NCI-H146 treated with DMSO at 0.1 percent for 48 hours (cell line): ENCODE measurements at regions not wholly inside any gene's neighbourhood (a gene's known extent, or its start where the extent isn't known, plus 50 kb on each side); places are given as distances from the start of the nearest gene placed in this dataset.

Source experiments
- DNase-seq: peaks from one replicate; lab custom pipeline; 2025; ENCODE audit not compliant: unreplicated experiment; lab: John Stamatoyannopoulos, UW

DNA sequence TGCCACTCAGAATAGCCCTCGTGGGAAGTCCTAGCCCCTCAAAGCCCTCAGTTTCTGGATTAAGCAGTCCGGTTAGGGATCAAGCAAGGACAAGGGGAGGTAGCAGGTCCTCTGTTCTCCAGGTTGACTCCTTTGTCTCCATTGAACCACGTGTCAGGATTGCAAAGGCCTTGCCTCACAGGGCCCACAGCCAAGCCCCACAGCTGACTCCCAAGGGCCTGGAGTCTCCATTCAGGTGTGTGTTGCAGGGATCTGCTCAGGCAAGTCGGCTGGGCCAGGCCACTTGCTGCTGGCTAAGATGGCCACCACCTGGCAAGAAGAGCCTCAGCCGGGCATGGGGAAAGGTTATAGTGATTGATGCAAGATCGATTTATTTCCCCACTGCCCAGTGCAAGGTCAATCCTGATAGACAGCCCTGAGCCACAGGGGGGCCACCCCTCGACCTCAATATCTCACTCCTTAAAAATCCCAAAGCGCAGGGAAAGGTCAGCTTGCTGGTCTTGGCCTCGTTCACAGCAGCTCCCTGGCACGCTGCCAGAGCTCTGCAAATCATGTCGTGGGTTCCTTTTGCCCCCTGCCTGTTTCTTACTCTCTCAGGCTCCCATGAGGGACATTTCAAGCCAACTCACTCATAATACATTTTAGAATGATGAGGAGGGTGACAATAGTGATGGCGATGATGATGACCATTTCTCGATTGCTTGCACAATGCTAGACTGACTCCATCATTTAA, 75.9 kb downstream of the EDN3 start:
- DNase-seq, result no peak

DNA sequence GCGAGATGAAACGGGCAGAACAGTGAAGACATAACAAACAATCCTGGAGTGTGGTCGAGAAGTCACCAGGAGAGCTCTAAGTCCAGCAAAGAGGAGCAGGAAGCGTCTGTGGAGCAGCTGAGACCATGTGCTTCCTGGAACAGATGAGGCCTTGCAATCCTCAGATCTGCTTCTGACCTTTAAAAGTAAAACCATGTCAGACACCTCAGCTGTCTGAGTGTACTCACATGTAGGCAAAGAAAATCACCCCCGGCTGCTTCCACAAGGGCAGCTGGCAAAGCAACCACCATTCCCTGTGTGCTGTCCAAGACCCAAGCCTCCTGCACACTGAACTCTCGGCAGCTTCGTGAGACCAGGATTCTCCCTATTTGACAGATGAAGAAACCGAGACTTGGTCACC, 76.6 kb downstream of the EDN3 start:
- no peak for DNase-seq

DNA sequence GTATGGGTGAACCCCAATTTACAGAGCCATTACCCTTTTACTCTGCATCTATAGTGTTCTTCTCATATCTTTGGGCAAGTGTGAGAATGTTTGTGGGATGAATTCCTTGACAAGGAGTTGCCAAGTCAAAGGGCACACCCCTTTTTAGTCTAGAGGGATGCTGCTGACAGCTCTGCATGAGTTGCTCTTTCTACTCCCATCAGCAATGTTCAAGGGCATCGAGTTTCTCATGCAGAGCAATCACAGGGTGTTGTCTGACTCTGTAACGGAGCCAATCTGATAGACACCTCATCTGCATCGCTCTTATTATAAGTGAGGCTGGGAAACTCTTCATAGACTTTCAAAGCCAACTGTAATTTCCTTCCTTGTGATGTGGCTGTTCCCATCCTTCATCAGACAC, 77.4 kb downstream of the EDN3 start:
- DNase-seq, result no peak

DNA sequence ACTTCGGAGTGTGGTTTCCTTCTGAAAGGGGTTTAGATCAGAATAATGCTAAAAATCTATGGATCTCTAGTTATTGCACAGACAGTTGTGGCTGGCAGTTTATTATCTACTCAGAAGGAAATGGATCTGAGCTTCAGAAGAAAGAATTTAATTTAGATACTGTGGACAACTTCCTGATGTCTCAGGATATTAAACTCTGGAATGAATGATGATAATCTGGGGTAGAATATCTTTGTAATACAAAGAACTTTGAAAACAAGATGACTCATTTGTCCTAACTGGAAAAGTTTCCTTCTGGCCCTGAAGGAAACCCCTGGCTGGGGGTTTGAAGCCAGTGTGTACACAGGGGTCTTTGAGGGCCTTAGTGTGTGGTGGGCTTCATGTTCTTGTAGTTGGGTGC, 78.0 kb downstream of the EDN3 start:
- DNase-seq, result no peak

DNA sequence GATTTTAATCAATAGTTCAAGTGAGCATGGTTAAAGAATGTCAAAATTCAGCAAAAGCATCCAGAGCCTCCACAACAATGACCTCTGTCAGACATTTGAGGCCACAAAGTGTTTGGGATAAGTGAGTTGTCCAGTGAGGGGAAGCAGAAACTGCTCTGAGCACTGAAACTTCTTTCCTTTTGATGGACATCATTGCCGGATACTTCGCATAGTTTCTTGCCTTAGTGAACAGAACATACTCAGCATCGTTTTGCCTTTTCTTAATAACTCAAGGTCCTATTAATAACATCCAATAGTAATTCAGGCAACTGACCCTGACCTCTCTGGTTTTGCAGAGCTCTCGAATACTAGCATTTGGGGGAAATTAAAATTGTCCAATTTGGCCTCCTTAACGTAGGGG, 78.6 kb downstream of the EDN3 start:
- no peak for DNase-seq

DNA sequence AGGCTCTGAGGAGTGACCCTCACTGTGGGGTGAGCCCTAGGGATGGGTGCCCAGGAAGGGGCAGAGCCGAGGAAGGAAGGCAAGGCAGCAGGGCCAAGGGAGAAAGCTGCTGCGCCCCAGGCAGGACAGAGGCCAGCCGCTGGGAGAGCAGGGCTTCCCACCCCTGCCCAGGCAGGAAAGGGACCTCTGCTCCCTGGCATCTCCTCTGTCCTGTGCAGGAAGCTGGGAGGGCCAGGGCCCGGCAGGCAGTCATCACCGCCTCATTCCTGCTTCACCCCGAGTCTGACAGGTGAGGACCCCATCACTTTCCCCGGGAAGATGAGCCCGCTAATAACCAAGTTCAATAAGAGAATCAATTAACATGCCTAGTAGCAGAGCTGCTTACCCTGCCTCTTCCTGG, 81.3 kb downstream of the EDN3 start:
- no peak for DNase-seq

DNA sequence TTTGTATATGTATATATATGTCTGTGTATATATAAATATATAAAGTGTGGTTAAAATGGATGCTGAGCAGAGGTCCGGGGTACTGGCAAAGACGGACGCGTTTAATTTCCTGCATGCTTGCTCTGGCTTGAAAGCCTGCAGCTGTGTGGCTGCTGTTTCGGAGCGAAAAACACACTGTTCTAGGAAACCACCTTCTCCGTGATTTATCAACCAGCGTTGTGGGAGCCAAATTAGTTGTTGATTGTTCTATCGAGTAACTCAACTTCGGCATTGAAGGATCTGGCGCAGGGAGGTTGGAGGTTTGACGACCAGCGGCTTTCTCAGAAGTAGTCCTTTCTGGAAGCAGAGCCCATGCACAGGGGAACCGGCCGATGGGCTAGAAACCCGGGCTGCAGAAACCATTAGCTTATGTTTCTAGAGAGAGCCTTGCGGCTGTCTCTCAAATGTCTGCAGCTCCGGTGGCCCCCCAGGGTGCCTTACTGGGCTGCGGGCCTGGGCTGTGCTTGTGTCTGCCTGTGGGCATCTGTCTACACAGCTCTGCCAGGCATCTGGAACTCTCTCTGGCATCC, 81.8 kb downstream of the EDN3 start:
- DNase-seq, result no peak

DNA sequence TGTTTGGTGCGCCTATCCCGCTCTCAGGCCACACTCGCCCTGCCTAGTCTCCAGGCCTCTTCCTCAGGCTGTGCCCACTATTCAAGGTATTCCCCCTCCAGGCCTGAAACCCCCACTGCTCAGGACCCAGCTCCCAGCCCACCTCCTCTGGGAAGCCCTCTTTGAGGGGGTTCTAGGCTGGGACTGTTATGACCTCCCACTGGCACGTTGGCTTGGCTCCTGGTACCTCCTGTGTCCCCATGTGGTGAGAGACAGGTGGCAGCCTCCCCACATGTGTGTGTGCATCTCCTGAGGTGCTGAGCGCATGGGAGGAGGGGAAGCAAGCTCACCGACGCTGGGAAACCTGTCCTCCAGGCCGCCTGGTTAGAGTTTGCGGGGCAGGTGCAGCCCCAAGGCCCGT, 82.5 kb downstream of the EDN3 start:
- no peak for DNase-seq

DNA sequence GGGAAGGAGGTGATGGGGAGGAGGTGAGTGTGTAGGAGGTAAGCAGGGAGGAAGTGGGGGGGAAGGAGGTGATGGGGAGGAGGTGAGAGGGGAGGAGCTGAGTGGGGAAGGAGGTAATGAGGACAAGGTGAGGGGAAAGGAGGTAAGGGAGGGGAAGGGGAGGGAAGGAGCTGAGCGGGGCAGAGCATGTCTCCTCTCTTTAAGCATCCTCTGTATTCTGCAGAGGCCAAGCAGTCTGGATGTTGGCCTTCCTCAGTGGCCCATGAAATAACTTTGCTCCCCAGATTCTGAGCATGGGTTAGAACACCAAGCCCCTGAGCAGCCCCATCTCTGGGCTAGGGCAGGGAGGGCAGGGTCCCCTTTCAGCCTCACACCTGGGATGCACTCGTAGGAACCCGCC, 84.6 kb downstream of the EDN3 start:
- no peak for DNase-seq

DNA sequence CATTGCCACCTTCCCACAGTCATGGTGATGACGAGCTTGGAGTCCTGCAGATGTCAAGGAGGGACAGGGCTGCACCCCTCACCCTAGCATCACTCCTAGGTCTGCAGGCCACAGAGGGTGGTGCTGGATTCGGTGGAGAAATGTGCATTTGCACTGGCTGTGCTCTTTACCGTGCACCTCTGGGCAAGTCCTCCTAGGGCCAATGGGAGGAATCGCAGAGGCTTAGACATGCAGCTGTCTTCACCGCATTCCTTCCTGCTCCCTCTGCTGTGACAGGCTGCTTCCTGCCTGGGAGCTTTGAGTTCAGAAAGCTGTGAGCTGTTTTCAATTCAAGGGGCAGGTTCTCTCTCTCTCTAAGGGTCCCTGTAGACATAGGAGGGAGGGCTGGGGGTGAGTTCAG, 85.1 kb downstream of the EDN3 start:
- DNase-seq, result no peak

DNA sequence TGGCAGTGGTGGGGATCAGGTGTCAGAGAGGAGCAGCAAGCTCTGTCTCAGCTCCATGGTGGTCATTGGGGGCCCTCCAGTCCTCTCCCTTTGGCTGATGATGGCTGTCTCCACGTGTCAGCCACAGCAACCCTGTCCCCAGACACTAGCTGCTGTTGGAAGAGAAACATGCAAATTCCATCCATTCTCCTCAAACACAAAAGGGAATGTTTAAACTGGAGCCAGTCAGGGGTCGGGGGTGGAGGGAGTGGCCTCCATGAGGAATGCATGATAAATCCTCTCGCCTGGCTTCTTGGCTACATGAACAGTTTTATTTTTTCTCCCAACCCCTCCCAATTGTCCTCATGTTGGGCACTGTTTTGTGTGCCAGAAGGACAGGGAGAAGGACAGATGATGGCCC, 86.4 kb downstream of the EDN3 start:
- DNase-seq, result no peak

DNA sequence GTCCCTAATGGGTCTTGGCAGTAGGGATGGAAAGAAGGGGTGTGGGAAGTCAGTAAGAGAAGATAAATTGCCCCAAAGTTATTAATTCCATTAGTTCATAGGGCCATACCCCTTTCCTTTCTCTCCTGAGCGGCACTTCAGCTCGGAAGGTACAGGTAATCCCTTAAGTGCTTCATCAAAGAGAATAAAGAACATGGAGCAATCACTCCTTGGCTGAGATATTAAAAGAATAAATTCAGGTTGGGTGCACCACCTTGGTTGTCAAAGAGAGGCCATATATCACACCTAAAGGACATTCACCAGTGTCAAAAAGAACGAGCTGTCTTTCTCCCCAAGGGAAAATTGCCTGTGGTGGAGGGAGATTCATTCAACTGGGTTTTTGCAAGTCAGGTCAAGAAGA, 87.5 kb downstream of the EDN3 start:
- no peak for DNase-seq

DNA sequence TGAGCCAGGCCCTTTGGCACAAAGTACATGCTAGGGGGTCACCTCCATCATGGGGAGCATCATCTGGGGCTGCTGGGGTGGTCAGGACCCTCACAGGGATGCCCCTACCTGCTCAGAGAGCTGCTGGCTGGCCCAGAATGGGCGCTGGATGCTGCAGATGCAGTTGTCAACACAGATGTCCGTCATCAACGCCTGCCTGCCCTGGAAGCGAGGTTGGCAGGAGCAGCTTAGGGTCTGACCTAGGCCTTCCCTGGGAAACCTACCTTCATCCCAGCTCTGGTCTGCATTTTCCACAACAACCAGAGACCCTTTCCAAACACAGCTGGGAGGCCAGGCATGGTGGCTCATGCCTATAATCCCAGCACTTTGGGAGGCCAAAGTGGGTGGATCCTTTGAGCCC, 88.0 kb downstream of the EDN3 start:
- no peak for DNase-seq

DNA sequence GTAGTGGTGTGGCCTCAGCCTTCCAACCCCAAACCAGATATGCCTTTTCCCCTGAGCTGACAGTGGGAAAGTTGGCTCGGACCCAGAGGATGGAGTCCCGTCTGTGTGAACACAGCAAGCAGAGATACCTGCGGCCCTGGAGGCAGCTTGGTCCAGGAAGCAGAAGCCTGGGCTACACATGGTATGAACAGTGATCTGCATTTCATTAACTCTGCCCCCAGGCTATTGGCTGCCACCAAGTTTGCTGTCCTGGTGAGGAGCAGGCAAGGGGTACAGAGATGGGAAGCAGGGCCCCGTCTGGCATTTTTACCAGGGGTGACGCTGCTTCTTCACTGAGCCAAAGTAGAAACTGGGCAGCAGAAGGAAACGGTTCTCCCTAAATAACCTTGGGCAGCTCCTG, 90.0 kb downstream of the EDN3 start:
- DNase-seq, result no peak

DNA sequence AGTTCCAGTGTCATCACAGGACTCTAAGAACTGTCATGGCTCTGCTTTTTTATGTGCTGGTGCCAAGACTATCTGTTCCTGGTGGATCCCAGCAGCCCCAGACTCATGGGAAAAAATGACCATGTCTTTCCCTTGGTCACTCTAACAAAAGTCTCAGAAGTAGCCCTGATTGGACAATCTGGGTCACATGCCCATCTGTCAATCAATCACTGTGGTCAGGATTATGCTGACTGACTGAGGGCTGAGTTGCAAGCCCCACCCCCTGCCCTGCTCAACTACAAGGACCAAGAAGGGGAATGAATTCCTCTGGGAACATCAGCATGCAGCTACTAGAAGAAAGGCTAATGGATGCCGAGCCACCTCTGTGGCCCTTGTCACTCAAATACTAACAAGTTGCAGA, 91.6 kb downstream of the EDN3 start:
- no peak for DNase-seq

DNA sequence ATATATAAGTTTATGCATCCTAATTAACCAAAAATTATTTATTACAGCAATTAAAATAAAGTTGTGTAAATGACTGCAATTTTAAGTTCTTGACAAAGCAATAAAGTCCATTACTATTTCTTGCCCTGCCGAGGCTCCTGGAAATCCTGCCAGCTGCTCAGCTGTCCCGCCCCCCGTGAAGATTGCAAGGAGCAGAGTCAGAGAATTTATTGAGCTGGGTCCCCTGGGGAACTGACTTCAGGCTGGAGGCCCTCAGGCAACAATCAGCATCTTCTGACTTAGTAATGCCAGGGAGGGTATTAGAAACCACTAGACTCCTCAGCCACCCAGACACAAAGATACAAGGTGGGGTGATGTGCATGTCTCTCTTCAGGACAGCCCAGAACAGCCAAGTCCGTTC, 92.3 kb downstream of the EDN3 start:
- no peak for DNase-seq

DNA sequence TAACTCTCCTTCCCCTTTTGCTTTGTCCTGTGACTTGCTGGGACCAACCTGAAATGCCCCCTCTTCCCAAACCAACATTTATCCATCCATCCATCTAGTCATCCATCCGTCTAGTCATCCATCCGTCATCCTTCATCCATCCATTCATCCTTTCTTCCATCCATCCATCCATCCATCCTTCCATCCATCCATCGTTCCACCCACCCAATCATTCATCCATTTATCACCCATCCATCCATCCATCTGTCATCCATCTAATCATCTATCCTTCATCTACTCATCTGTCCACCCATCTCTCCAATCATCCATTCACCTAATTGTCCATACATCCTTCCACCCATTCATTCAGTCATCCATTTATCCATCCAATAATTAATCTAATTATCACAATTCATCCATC, 92.7 kb downstream of the EDN3 start:
- no peak for DNase-seq

DNA sequence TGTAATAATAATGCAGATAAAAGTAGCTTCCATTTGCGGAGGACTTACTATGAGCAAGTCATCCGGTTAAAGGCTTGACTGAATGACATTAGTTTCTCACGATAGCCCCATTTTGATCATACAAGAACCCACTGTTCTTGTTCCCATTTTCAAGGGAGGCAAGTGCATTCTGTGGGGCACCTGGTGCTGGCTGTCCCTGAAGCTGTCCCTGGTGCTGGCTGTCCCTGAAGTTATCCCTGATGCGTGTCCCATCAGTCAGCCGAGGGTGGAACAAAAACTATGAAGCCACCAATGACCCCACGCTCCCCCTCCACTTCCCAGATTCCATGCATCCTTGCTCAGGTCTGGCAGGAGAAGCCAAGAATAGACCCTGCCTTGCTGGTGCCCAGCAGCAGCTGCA, 95.3 kb downstream of the EDN3 start:
- DNase-seq, result no peak

DNA sequence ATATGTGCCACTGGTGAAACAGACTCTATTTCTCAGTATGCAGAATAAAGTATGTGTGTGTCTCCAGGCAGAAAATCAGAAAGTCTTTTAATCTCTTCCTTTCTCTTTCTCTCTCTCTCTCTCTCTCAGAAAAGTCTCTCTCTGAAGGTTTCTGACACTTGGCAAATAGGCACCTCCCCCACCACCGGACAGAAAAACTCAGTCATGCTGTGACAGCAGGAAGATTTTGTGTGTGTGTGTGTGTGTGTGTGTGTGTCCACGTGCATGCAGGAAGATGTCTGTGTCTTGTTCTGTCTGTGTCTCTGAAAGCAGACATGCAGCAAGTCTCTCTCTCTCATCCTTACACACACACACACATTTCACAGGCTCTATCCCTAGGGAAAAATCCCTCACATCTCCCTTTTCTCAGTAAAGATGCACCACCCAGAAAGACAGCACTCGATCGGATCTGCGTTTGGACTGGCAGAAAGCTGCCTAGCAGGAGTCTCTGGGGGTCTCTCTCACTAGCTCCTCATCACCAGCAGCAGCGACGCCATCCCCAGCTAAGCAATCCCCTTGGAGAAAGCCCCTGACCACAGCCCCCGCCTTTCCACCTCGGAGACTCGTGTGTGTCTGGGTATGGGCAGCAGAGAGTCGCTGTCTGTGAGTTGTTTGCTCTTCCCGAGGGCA, 98.3 kb downstream of the EDN3 start:
- DNase-seq, result no peak

DNA sequence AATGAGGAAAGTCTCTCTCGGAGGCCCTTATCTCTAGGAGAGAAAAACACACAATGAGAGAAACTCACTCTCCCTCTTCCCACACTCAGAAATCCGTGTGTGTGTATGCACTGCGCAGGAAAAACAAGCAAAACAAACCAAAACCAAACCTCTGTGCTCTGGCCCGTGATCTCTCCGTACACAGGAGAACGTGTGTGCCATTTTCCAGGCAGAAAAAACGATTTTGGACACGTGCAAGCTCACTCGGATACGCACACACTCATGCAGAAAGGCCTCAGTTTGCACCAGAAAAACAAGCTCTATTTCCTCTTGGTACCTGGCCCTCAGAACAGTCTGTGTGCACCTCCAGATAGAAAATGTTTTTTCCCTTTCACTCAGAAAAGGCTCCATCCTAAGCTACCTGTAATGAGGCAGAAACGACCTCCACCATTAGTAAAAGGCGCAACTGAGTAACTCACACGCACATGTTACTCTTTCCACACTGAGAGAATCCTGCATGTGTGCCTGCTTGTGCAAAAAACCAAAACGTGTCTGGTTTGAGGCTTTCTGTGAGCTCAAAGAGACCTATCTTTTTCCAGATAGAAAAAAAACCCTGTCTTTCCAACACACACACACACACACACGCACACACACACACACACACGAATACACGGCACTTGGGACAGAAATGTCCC, 99.2 kb downstream of the EDN3 start:
- DNase-seq, result no peak

DNA sequence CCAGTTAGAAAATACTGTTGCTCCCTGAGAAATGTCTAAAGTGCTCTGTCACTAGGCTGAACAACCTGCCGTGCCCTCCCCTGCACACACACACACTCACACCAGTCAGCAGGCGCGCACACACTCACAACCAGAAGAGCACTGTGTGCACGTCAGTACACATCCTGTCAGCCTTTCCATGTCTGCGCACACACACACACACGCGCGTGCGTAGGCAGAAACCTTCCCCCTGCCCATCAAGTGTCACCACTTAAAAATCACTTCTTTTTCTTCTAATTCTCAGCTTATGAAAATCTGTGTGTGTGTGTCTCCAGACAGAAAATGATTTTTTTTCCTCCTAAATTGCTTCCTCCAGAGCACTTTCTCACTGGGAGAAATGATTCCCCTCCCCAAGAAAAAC, 100.3 kb downstream of the EDN3 start:
- no peak for DNase-seq

DNA sequence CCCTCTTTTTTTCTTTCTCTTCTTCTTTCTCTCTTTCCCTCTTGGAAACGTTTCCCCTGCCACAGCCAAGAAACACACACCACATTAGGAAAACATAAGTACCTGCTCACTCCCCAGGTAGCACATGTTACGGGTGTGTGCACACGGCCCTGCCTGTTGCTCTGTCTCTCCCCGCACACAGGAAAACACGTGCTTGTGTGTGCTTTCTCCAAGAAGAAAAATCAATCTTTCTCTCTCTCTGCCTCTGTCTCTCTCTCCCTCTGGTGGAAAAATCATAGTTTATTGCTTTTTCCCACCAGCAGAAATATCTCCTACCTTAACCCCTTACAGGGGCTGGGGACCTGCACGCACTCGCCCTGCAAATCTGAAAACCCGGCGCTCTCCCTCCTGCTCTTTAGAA, 102.3 kb downstream of the EDN3 start:
- DNase-seq, result no peak
